GM18870 (cell line): ENCODE measurements at regions not wholly inside any gene's neighbourhood (a gene's known extent, or its start where the extent isn't known, plus 50 kb on each side); places are given as distances from the start of the nearest gene placed in this dataset.
"Not testable (repeated sequence)": the region's sequence is repeated elsewhere in the genome, so short reads cannot be mapped to it uniquely, and the experiment has no call there.

Experiments used
- ATAC-seq: cut with Tn5 transposase; IDR thresholded peaks from one replicate; pipeline ENCODE4 v1.9.1; 2021; ENCODE audit warnings: moderate library complexity; ENCODE audit not compliant: unreplicated experiment

GRCh38 chrX:2640436-2641150, 50.5 kb upstream of the CD99 start:
- ATAC-seq, result no peak

GRCh38 chrX:2638279-2638678, 52.8 kb upstream of the CD99 start:
- ATAC-seq, result no peak

GRCh38 chrX:2635342-2635741, 55.8 kb upstream of the CD99 start:
- ATAC-seq, result no peak

- no peak for ATAC-seq
These were observed 58.3 kb upstream of the CD99 start for GRCh38 chrX:2632533-2633504.

- no peak for ATAC-seq
These were observed 59.2 kb upstream of the CD99 start for GRCh38 chrX:2631743-2632532.

GRCh38 chrX:2630935-2631742, 60.0 kb upstream of the CD99 start:
- ATAC-seq, result not testable (repeated sequence)

GRCh38 chrX:2630008-2630934, 60.8 kb upstream of the CD99 start:
- ATAC-seq, result not testable (repeated sequence)

- ATAC-seq, result no peak
These were observed 61.6 kb upstream of the CD99 start for GRCh38 chrX:2629316-2630007.

GRCh38 chrX:2628751-2629315, 62.3 kb upstream of the CD99 start:
- ATAC-seq, result no peak

GRCh38 chrX:2627272-2627867, 63.7 kb upstream of the CD99 start:
- peak; percentile 67 for ATAC-seq

- ATAC-seq, result no peak
These were observed 64.3 kb upstream of the CD99 start for GRCh38 chrX:2626750-2627149.

- no peak for ATAC-seq
These were observed 70.5 kb upstream of the CD99 start for GRCh38 chrX:2620576-2620975.

GRCh38 chrX:2618516-2618915, 72.6 kb upstream of the CD99 start:
- ATAC-seq, result no peak

GRCh38 chrX:2614911-2615310, 76.2 kb upstream of the CD99 start:
- no peak for ATAC-seq

GRCh38 chrX:2610246-2611170, 80.6 kb upstream of the CD99 start:
- no peak for ATAC-seq

GRCh38 chrX:2609431-2610238, 81.5 kb upstream of the CD99 start:
- ATAC-seq, result peak; percentile 27
